Neural progenitor cell (in vitro differentiated cells): ENCODE measurements at regions not wholly inside any gene's neighbourhood (a gene's known extent, or its start where the extent isn't known, plus 50 kb on each side); places are given as distances from the start of the nearest gene placed in this dataset.
A peak's percentile ranks its signal among the peaks of the same experiment; 100 is the strongest.

Experiments
- DNase-seq: peaks from one replicate; pipeline ENCODE4 v3.0.0-alpha.2; 2016; ENCODE audit warnings: low spot score
- H2AFZ ChIP-seq: fragments of 200-600 bp; sonication (generic); replicated peaks from 2 replicates; pipeline ENCODE4 v1.6.1; 2016; ENCODE audit warnings: antibody characterized with exemption
- H3F3A ChIP-seq: fragments of 200-600 bp; sonication (generic); 2 replicates; pipeline ENCODE4 v1.6.1; 2016; ENCODE audit warnings: antibody characterized with exemption, low read depth
- H3K27ac ChIP-seq: fragments of 200-600 bp; sonication (generic); 2 replicates; pipeline ENCODE4 v1.5.1; 2016; ENCODE audit warnings: mild to moderate bottlenecking
- H3K27me3 ChIP-seq: fragments of 200-600 bp; sonication (generic); 2 replicates; pipeline ENCODE4 v1.6.1; 2016; ENCODE audit warnings: mild to moderate bottlenecking, moderate library complexity
- H3K36me3 ChIP-seq: fragments of 200-600 bp; sonication (generic); 2 replicates; pipeline ENCODE4 v1.5.1; 2016
- H3K4me1 ChIP-seq: fragments of 200-600 bp; sonication (generic); 2 replicates; pipeline ENCODE4 v1.6.1; 2016; ENCODE audit warnings: mixed run types
- H3K4me2 ChIP-seq: fragments of 200-600 bp; sonication (generic); 2 replicates; pipeline ENCODE4 v1.6.1; 2016
- H3K4me3 ChIP-seq: fragments of 200-600 bp; sonication (generic); 2 replicates; pipeline ENCODE4 v1.5.1; 2016
- H3K79me2 ChIP-seq: fragments of 200-600 bp; sonication (generic); 2 replicates; pipeline ENCODE4 v1.6.1; 2016; ENCODE audit warnings: low read depth
- H3K9ac ChIP-seq: fragments of 200-600 bp; sonication (generic); 2 replicates; pipeline ENCODE4 v1.6.1; 2016
- H3K9me3 ChIP-seq: fragments of 200-600 bp; sonication (generic); 2 replicates; pipeline ENCODE4 v1.5.1; 2016; ENCODE audit warnings: low read depth
- H4K20me1 ChIP-seq: fragments of 200-600 bp; sonication (generic); 2 replicates; pipeline ENCODE4 v1.6.1; 2016; ENCODE audit warnings: low read depth
- H3K27ac Mint-ChIP-seq: 3 replicates; pipeline ENCODE4 v1.8.0; 2021; ENCODE audit warnings: mixed read lengths
- H3K27me3 Mint-ChIP-seq: 2 replicates; pipeline ENCODE4 v1.8.0; 2022; ENCODE audit warnings: low read depth, mild to moderate bottlenecking, inconsistent platforms, moderate library complexity, mixed read lengths; ENCODE audit not compliant: insufficient read depth
- H3K36me3 Mint-ChIP-seq: 3 replicates; pipeline ENCODE4 v1.8.0; 2021; ENCODE audit warnings: mixed read lengths
- H3K4me1 Mint-ChIP-seq: 3 replicates; pipeline ENCODE4 v1.8.0; 2021; ENCODE audit warnings: mixed read lengths
- H3K4me3 Mint-ChIP-seq: 3 replicates; pipeline ENCODE4 v1.8.0; 2021; ENCODE audit warnings: mild to moderate bottlenecking, moderate library complexity, mixed read lengths
- H3K9me3 Mint-ChIP-seq: 3 replicates; pipeline ENCODE4 v1.8.0; 2020; ENCODE audit warnings: mixed read lengths
- CTCF ChIP-seq: fragments of 200-600 bp; sonication (generic); IDR thresholded peaks from 2 replicates; pipeline ENCODE4 v1.5.1; 2017; ENCODE audit warnings: antibody characterized with exemption, mild to moderate bottlenecking
- EZH2 ChIP-seq: fragments of 200-600 bp; sonication (generic); IDR thresholded peaks from 2 replicates; pipeline ENCODE4 v1.6.1; 2017; ENCODE audit warnings: antibody characterized with exemption, mild to moderate bottlenecking, moderate library complexity
- EZH2phosphoT487 ChIP-seq: fragments of 200-600 bp; sonication (generic); IDR thresholded peaks from 2 replicates; pipeline ENCODE4 v1.6.1; 2017; ENCODE audit warnings: antibody characterized with exemption

- peaks cover 22% of the 10 kb centered on the region for H3F3A ChIP-seq
- H3K4me3 ChIP-seq: no peak overlapping the region
- H3K4me1 ChIP-seq: peaks cover 28% of the 10 kb centered on the region
- H3K27ac ChIP-seq: no peak overlapping the region
- TF ChIP-seq EZH2 (no peak), CTCF (no peak), EZH2phosphoT487 (no peak)
- Mint-ChIP-seq H3K27me3 (peaks cover 11% of the 10 kb centered on the region), H3K36me3 (no peaks in the 10 kb centered on the region), H3K27ac (peak overlapping the region; percentile 14), H3K4me1 (peaks cover 31% of the 10 kb centered on the region), H3K9me3 (peaks cover 16% of the 10 kb centered on the region), H3K4me3 (no peak overlapping the region)
- no peaks in the 10 kb centered on the region for H3K9me3 ChIP-seq
- H3K27me3 ChIP-seq: no peaks in the 10 kb centered on the region
- no peak for DNase-seq
- no peaks in the 10 kb centered on the region for H4K20me1 ChIP-seq
- no peaks in the 10 kb centered on the region for H3K36me3 ChIP-seq
- no peak overlapping the region for H2AFZ ChIP-seq
- H3K9ac ChIP-seq: no peak overlapping the region
- H3K4me2 ChIP-seq: no peak overlapping the region
- H3K79me2 ChIP-seq: no peaks in the 10 kb centered on the region
These were observed 336.8 kb downstream of the BCOR start for GRCh38 chrX:39760930-39761329.

GRCh38 chrX:39762266-39762841 is 335.4 kb downstream of the BCOR start:
- Mint-ChIP-seq H3K4me3 (no peak overlapping the region), H3K4me1 (peaks cover 32% of the 10 kb centered on the region), H3K36me3 (no peaks in the 10 kb centered on the region), H3K27me3 (peaks cover 7% of the 10 kb centered on the region), H3K27ac (no peak overlapping the region), H3K9me3 (peaks cover 16% of the 10 kb centered on the region)
- Histone ChIP-seq H3K27ac (no peak overlapping the region), H3K4me1 (peaks cover 25% of the 10 kb centered on the region), H3F3A (peaks cover 22% of the 10 kb centered on the region), H3K4me3 (no peak overlapping the region), H3K9me3 (no peaks in the 10 kb centered on the region), H3K27me3 (no peaks in the 10 kb centered on the region), H3K9ac (no peak overlapping the region), H3K79me2 (no peaks in the 10 kb centered on the region), H3K36me3 (no peaks in the 10 kb centered on the region), H2AFZ (no peak overlapping the region), H4K20me1 (no peaks in the 10 kb centered on the region), H3K4me2 (no peak overlapping the region)
- DNase-seq: no peak
- TF ChIP-seq CTCF (no peak), EZH2phosphoT487 (no peak), EZH2 (no peak)

GRCh38 chrX:39764441-39764914 is 333.3 kb downstream of the BCOR start:
- H3K4me3 Mint-ChIP-seq: no peak overlapping the region
- H2AFZ ChIP-seq: no peak overlapping the region

More at GRCh38 chrX:39764441-39764914, 333.3 kb downstream of the BCOR start:
- no peak overlapping the region for H3K27ac ChIP-seq
- peak; percentile 53 for DNase-seq
- no peaks in the 10 kb centered on the region for H3K27me3 ChIP-seq
- TF ChIP-seq EZH2phosphoT487: no peak
- TF ChIP-seq EZH2: no peak
- no peak for TF ChIP-seq CTCF
- Mint-ChIP-seq H3K9me3 (peaks cover 9% of the 10 kb centered on the region), H3K27me3 (peaks cover 10% of the 10 kb centered on the region), H3K4me1 (peaks cover 29% of the 10 kb centered on the region), H3K36me3 (no peaks in the 10 kb centered on the region), H3K27ac (peak overlapping the region; percentile 81)
- H3K4me1 ChIP-seq: peaks cover 25% of the 10 kb centered on the region
- no peaks in the 10 kb centered on the region for H4K20me1 ChIP-seq
- no peak overlapping the region for H3K4me3 ChIP-seq
- H3K9me3 ChIP-seq: no peaks in the 10 kb centered on the region
- no peaks in the 10 kb centered on the region for H3K79me2 ChIP-seq
- H3K4me2 ChIP-seq: peak overlapping the region; percentile 32
- no peaks in the 10 kb centered on the region for H3K36me3 ChIP-seq
- H3F3A ChIP-seq: peaks cover 22% of the 10 kb centered on the region
- H3K9ac ChIP-seq: no peak overlapping the region
